ENCODE measurements at regions not wholly inside any gene's neighbourhood (a gene's known extent, or its start where the extent isn't known, plus 50 kb on each side); places are given as distances from the start of the nearest gene placed in this dataset.
"Not testable (repeated sequence)": the region's sequence is repeated elsewhere in the genome, so short reads cannot be mapped to it uniquely, and the experiment has no call there.

- DNase-seq: no peak
Observed at GRCh38 chr22:44574640-44575380, 76.8 kb upstream of the RTL6 start.

- DNase-seq: no peak
Observed at GRCh38 chr22:44574057-44574639, 76.1 kb upstream of the RTL6 start.

- no peak for DNase-seq
Observed at GRCh38 chr22:44573451-44573850, 75.4 kb upstream of the RTL6 start.

- DNase-seq: no peak
Observed at GRCh38 chr22:44572414-44573207, 74.6 kb upstream of the RTL6 start.

GRCh38 chr22:44571566-44572413 lies 73.8 kb upstream of the RTL6 start:
- DNase-seq: no peak

GRCh38 chr22:44570476-44571445 lies 72.7 kb upstream of the RTL6 start:
- DNase-seq: no peak

- no peak for DNase-seq
Observed at GRCh38 chr22:44569561-44569991, 71.5 kb upstream of the RTL6 start.

- peak; percentile 61 for DNase-seq
Observed at GRCh38 chr22:44567846-44568493, 69.9 kb upstream of the RTL6 start.

GRCh38 chr22:44567378-44567841 lies 69.4 kb upstream of the RTL6 start:
- not testable (repeated sequence) for DNase-seq

- no peak for DNase-seq
Observed at GRCh38 chr22:44566911-44567310, 68.9 kb upstream of the RTL6 start.

GRCh38 chr22:44562651-44563050 lies 64.6 kb upstream of the RTL6 start:
- not testable (repeated sequence) for DNase-seq

- no peak for DNase-seq
Observed at GRCh38 chr22:44561139-44561840, 63.3 kb upstream of the RTL6 start.

GRCh38 chr22:44558671-44559070 lies 60.6 kb upstream of the RTL6 start:
- DNase-seq: not testable (repeated sequence)

- DNase-seq: not testable (repeated sequence)
Observed at GRCh38 chr22:44557872-44558271, 59.8 kb upstream of the RTL6 start.

GRCh38 chr22:44557064-44557748 lies 59.2 kb upstream of the RTL6 start:
- DNase-seq: no peak

- no peak for DNase-seq
Observed at GRCh38 chr22:44555597-44555996, 57.6 kb upstream of the RTL6 start.

GRCh38 chr22:44555046-44555445 lies 57.0 kb upstream of the RTL6 start:
- no peak for DNase-seq

GRCh38 chr22:44554411-44554810 lies 56.4 kb upstream of the RTL6 start:
- DNase-seq: no peak

GRCh38 chr22:44550711-44551491 lies 52.9 kb upstream of the RTL6 start:
- DNase-seq: peak; percentile 11

Measured in CD4-positive, alpha-beta T cell treated with Interleukin-10 for 1 hour (primary cell).